Endothelial cell (in vitro differentiated cells): ENCODE measurements at regions not wholly inside any gene's neighbourhood (a gene's known extent, or its start where the extent isn't known, plus 50 kb on each side); places are given as distances from the start of the nearest gene placed in this dataset.

Experiments
- DNase-seq: peaks from one replicate; pipeline ENCODE4 v3.0.0; 2021; ENCODE audit warnings: low spot score
- H3K27ac Mint-ChIP-seq: one replicate; pipeline ENCODE4 v1.8.0; 2021; ENCODE audit warnings: mixed read lengths, inconsistent platforms; ENCODE audit not compliant: unreplicated experiment
- H3K27me3 Mint-ChIP-seq: one replicate; pipeline ENCODE4 v1.8.0; 2021; ENCODE audit warnings: mild to moderate bottlenecking, moderate library complexity, mixed read lengths, inconsistent platforms; ENCODE audit not compliant: unreplicated experiment
- H3K36me3 Mint-ChIP-seq: one replicate; pipeline ENCODE4 v1.8.0; 2021; ENCODE audit warnings: mild to moderate bottlenecking, low read depth, mixed read lengths, inconsistent platforms; ENCODE audit not compliant: unreplicated experiment
- H3K4me1 Mint-ChIP-seq: one replicate; pipeline ENCODE4 v1.8.0; 2021; ENCODE audit warnings: mild to moderate bottlenecking, mixed read lengths, inconsistent platforms; ENCODE audit not compliant: unreplicated experiment
- H3K4me3 Mint-ChIP-seq: one replicate; pipeline ENCODE4 v1.8.0; 2021; ENCODE audit warnings: mild to moderate bottlenecking, mixed read lengths, inconsistent platforms; ENCODE audit not compliant: unreplicated experiment
- H3K9me3 Mint-ChIP-seq: one replicate; pipeline ENCODE4 v1.8.0; 2021; ENCODE audit warnings: mixed read lengths, inconsistent platforms; ENCODE audit not compliant: unreplicated experiment
- TF ChIP-seq, protein P1 (sequence below): fragments of 200-600 bp; sonication (generic); IDR thresholded peaks from one replicate; pipeline ENCODE4 v1.5.0; 2021; ENCODE audit warnings: antibody characterized with exemption; ENCODE audit not compliant: unreplicated experiment

DNA sequence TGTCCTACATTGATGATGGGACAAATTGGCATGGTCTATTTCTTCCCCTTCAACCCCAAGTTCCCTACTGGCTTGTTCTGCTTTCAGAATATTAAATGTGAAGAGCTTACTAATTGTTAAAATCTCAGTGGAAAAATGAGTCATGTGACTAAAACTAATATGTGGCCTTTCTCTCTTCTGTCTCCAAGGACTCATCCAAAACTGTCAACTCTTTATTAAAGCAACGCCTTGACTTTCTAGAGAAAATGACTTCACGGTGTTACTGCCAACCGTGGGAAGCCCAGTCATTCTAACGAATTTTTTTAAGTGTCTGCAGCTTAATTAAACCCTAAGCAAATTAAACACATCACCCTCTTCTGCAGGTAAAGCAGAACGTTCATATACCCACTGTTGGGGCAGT is 431.6 kb downstream of the DTWD2 start:
- TF ChIP-seq, protein P1, sequence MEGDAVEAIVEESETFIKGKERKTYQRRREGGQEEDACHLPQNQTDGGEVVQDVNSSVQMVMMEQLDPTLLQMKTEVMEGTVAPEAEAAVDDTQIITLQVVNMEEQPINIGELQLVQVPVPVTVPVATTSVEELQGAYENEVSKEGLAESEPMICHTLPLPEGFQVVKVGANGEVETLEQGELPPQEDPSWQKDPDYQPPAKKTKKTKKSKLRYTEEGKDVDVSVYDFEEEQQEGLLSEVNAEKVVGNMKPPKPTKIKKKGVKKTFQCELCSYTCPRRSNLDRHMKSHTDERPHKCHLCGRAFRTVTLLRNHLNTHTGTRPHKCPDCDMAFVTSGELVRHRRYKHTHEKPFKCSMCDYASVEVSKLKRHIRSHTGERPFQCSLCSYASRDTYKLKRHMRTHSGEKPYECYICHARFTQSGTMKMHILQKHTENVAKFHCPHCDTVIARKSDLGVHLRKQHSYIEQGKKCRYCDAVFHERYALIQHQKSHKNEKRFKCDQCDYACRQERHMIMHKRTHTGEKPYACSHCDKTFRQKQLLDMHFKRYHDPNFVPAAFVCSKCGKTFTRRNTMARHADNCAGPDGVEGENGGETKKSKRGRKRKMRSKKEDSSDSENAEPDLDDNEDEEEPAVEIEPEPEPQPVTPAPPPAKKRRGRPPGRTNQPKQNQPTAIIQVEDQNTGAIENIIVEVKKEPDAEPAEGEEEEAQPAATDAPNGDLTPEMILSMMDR = no peak
- no peak overlapping the region for H3K27ac Mint-ChIP-seq
- peaks cover 1% of the 10 kb centered on the region for H3K27me3 Mint-ChIP-seq
- DNase-seq = no peak
- H3K9me3 Mint-ChIP-seq = no peaks in the 10 kb centered on the region
- no peaks in the 10 kb centered on the region for H3K36me3 Mint-ChIP-seq
- H3K4me3 Mint-ChIP-seq = no peak overlapping the region
- H3K4me1 Mint-ChIP-seq = peaks cover 26% of the 10 kb centered on the region

DNA sequence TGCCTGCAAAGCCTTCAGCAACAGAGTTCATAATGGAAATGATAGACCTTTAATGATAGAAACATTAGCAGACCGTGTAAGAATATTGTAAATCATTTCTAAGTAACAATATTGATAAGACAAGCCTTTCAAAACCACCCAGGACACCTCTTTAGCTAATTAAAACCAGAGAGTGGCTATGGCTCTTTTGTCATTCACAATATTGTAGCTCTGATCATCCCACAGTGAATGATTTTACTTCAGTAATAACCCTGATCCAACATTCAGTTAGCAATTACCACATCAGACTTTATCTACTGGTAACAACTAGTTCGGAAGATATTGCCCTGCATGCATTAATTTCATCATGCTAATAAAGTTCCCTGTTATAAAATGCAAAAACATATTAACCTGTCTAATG is 432.6 kb downstream of the DTWD2 start:
- Mint-ChIP-seq H3K27me3 (peaks cover 1% of the 10 kb centered on the region), H3K36me3 (no peaks in the 10 kb centered on the region), H3K4me3 (no peak overlapping the region), H3K9me3 (no peaks in the 10 kb centered on the region), H3K4me1 (peaks cover 24% of the 10 kb centered on the region), H3K27ac (no peak overlapping the region)
- TF ChIP-seq, protein P1 = no peak
- DNase-seq = no peak

DNA sequence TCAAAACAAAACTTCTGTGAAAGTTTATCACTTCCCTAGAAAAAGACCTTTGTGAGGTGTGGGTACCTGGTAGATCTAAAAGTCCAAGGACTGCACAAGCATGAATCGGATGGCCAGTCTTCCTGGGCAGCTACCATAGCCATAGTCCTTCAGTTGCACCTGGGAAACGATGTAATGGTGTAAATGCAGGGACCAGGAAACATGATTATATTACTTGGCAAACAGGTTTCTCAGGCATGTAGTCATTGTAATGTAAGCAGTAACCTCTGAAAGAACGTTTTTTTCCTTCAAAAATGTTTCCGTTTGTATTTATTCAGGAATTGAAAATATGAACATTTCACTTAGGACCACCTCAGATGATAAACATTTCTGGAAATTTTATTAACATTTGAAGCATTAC is 433.4 kb downstream of the DTWD2 start:
- H3K27me3 Mint-ChIP-seq = peaks cover 1% of the 10 kb centered on the region
- TF ChIP-seq, protein P1 = no peak
- H3K27ac Mint-ChIP-seq = no peak overlapping the region
- H3K4me3 Mint-ChIP-seq = no peak overlapping the region
- H3K4me1 Mint-ChIP-seq = peaks cover 21% of the 10 kb centered on the region
- no peaks in the 10 kb centered on the region for H3K9me3 Mint-ChIP-seq
- H3K36me3 Mint-ChIP-seq = no peaks in the 10 kb centered on the region
- DNase-seq = no peak

DNA sequence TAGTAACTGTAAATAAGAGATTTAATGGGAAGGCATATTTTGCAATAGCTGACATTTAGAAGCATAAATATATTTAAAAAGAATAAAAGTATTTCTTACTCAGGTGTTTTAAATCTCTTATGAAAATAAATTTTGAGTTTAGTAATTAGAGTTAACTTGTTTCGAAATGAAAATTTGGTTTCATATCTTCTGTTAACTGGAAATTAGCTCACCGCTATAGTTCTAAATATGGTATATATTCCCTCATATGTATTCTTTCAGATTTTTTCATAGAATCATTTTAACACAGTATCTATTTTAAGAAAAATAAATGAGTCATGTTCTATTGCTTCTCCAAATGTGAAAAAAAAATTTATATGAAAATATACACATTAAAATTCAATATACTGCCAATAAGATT is 434.1 kb downstream of the DTWD2 start:
- Mint-ChIP-seq H3K9me3 (no peaks in the 10 kb centered on the region), H3K27me3 (peaks cover 1% of the 10 kb centered on the region), H3K36me3 (no peaks in the 10 kb centered on the region), H3K27ac (no peak overlapping the region), H3K4me3 (no peak overlapping the region), H3K4me1 (peaks cover 13% of the 10 kb centered on the region)
- DNase-seq = no peak
- TF ChIP-seq, protein P1 = no peak

DNA sequence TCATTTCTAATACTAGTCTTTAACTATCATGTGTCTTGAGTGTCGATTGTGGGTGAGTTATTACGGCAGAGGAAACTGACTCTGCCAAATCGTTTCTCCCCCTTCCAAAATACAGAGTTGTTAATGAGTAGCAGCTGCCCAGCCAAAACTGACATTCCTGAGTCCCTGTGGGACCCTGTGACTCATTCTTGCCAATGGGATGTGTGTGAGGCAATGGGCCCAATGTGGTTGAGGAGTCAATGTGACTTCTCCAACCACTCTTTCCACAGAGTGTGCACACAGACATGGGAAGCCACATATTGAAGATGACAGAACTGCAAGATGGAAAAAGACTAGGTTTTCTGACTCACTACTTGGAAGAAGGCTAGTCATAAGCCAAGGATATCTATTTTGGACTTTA is 434.7 kb downstream of the DTWD2 start:
- TF ChIP-seq, protein P1 = no peak
- Mint-ChIP-seq H3K36me3 (no peaks in the 10 kb centered on the region), H3K27me3 (peaks cover 1% of the 10 kb centered on the region), H3K27ac (no peak overlapping the region), H3K4me1 (peaks cover 9% of the 10 kb centered on the region), H3K4me3 (no peak overlapping the region), H3K9me3 (no peaks in the 10 kb centered on the region)
- no peak for DNase-seq
